ENCODE measurements at regions not wholly inside any gene's neighbourhood (a gene's known extent, or its start where the extent isn't known, plus 50 kb on each side); places are given as distances from the start of the nearest gene placed in this dataset.
"Not testable (repeated sequence)": the region's sequence is repeated elsewhere in the genome, so short reads cannot be mapped to it uniquely, and the experiment has no call there.

DNA sequence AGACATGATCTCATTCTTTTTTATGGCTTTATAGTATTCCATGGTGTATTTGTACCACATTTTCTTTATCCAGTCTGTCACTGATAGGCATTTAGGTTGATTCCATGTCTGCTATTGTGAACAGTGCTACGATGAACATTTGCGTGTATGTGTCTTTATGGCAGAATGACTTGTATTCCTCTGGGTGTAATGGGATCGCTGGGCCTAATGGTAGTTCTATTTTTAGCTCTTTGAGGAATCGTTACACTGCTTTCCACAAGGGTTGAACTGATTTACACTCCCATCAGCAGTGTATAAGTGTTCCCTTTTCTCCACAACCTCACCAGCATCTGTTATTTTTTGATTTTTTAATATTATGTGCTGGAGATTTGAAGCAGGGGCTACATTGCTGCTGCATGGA is 102.8 kb upstream of the PMEPA1 start:
- CTCF ChIA-PET (ENCODE audit: partially characterized antibody); H3K27me3 Mint-ChIP-seq; POLR2A ChIA-PET (ENCODE audit: partially characterized antibody); H3K27ac ChIP-seq (ENCODE audit: low read depth, low read length); H3K4me3 Mint-ChIP-seq; H3K9me3 ChIP-seq (ENCODE audit: control insufficient read depth in 1 of 2, low read length in 2 of 2); H3K36me3 Mint-ChIP-seq; H3K27me3 ChIP-seq (ENCODE audit: insufficient read depth, low read length); intact Hi-C loops (cut with micrococcal nuclease); H3K4me1 Mint-ChIP-seq; H3K9me3 Mint-ChIP-seq; H3K4me3 ChIP-seq (ENCODE audit: low read length in 2 of 2); H3K4me1 ChIP-seq (ENCODE audit: insufficient read depth, low read length); H3K36me3 ChIP-seq (ENCODE audit: insufficient read depth, low read length); H3K27ac Mint-ChIP-seq; DNase-seq: not testable (repeated sequence)

DNA sequence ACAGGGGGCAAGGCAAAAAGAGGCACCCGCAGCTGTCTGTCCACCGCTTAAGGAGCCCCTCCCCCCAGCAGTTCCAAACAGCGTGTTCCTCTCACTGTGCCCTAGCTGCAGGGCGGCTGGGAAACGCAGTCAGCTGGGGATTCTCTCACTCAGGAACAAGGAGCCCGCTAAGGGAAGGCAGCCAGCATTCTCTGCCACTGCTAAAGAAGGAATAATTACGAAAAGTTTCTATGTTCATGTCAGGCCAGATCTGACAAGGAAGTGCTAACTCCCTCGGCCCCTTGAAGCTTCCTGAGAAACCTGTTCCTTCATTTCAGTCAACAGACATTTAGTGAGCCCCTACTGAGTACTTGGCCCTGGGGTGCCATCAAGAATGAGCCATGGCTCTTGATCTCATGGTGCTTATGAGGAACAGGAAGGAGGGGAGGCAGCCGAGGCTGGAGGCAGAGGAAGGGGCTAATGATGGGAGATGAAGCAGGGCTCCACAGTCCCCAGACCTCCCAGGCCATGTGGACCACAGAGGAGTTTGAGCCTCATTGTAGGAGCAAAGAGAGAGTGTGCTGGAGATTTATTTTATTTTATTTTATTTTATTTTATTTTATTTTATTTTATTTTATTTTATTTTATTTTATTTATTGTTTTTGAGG is 101.7 kb upstream of the PMEPA1 start:
- no peak overlapping the region for H3K27ac Mint-ChIP-seq
- no peaks in the 10 kb centered on the region for H3K9me3 ChIP-seq (ENCODE audit: control insufficient read depth in 1 of 2, low read length in 2 of 2)
- no peak for DNase-seq
- H3K4me3 ChIP-seq (ENCODE audit: low read length in 2 of 2), result no peak overlapping the region
- ChIA-PET CTCF (ENCODE audit: partially characterized antibody) (no interaction called here), POLR2A (ENCODE audit: partially characterized antibody) (no interaction called here)
- no peak overlapping the region for H3K27ac ChIP-seq (ENCODE audit: low read depth, low read length)
- no peak overlapping the region for H3K4me3 Mint-ChIP-seq
- intact Hi-C loops (cut with micrococcal nuclease), result no loop called here
- no peaks in the 10 kb centered on the region for H3K4me1 ChIP-seq (ENCODE audit: insufficient read depth, low read length)
- no peaks in the 10 kb centered on the region for H3K4me1 Mint-ChIP-seq
- H3K36me3 Mint-ChIP-seq, result no peaks in the 10 kb centered on the region
- no peaks in the 10 kb centered on the region for H3K27me3 ChIP-seq (ENCODE audit: insufficient read depth, low read length)
- no peaks in the 10 kb centered on the region for H3K36me3 ChIP-seq (ENCODE audit: insufficient read depth, low read length)
- H3K9me3 Mint-ChIP-seq, result no peaks in the 10 kb centered on the region
- H3K27me3 Mint-ChIP-seq, result peaks cover 2 to 5% of the 10 kb centered on the region in 2 donors

DNA sequence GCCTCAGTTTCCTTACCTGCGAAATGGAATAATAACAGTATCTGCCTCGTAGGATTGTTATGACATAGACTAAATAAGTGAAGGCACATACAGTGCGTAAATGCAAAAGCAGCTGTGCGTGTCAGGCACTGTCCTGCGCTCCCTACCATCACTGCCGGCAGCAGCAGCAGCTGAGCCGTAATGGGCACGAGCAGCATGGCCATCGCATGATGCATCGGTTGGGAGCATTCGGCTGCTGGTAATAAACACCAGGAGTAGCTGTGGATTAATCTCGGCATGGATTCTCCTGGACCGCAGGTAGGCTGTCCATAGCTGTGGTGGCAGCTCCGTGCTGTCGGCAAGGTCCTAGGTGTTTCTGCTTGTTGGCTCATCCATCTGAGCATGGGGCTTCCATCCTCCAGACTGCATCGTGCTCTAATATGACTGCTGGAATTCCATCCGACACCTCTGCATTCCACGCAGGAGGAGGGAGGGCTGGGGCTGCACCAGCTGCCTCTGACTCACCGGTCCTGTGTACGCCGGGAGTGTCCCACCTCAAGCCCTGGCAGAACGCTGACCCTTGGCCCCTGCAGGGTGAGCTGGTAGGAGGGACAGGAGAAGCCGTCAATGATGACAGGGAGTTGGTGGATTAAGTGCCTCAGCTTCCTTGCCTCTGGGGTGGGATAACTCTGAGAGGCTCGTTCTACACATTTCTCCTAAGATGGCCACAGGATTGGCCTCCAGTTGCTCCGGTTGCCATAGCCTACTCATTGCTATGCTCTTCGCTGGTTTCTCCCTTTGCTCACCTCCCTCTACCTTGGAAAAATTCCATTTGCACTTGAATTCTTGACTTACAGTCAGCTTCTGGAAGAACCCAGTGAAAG is 100.9 kb upstream of the PMEPA1 start:
- H3K4me3 Mint-ChIP-seq, result no peak overlapping the region
- DNase-seq, result no peak
- intact Hi-C loops (cut with micrococcal nuclease), result no loop called here
- Histone ChIP-seq H3K9me3 (ENCODE audit: control insufficient read depth in 1 of 2, low read length in 2 of 2) (no peaks in the 10 kb centered on the region), H3K27ac (ENCODE audit: low read depth, low read length) (no peak overlapping the region), H3K4me3 (ENCODE audit: low read length in 2 of 2) (no peak overlapping the region), H3K27me3 (ENCODE audit: insufficient read depth, low read length) (no peaks in the 10 kb centered on the region), H3K4me1 (ENCODE audit: insufficient read depth, low read length) (no peaks in the 10 kb centered on the region), H3K36me3 (ENCODE audit: insufficient read depth, low read length) (no peaks in the 10 kb centered on the region)
- ChIA-PET CTCF (ENCODE audit: partially characterized antibody) (no interaction called here), POLR2A (ENCODE audit: partially characterized antibody) (no interaction called here)
- H3K27ac Mint-ChIP-seq, result no peak overlapping the region
- no peaks in the 10 kb centered on the region for H3K4me1 Mint-ChIP-seq
- peaks cover 2 to 5% of the 10 kb centered on the region in 2 donors for H3K27me3 Mint-ChIP-seq
- H3K9me3 Mint-ChIP-seq, result no peaks in the 10 kb centered on the region
- H3K36me3 Mint-ChIP-seq, result no peaks in the 10 kb centered on the region

DNA sequence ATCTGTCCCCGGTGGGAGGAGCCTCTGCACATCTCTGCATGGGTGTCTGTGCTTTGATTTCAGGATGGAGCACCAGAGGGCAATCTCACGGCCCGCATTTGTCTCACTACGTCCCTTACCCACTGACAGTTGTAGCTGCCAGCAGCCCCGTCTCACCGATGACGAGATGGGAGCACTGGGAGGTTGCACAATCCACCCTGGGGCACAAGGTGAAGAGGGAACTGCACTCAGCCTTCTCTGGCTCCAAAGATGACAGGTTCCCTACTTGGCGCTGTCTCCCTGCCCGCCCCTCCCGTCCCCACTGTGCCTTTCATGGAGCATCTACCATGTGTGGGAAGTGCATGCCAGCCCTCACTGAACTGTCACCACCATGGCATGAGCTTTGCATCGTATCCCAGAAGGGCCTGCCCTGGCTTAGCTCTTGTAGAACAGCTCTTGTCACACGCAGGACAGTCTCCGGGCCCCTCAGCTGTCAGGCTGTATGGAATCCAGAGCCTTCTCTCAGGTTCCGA is 99.9 kb upstream of the PMEPA1 start:
- no peak overlapping the region for H3K27ac ChIP-seq (ENCODE audit: low read depth, low read length)
- H3K4me3 Mint-ChIP-seq, result no peak overlapping the region
- no peaks in the 10 kb centered on the region for H3K36me3 ChIP-seq (ENCODE audit: insufficient read depth, low read length)
- intact Hi-C loops (cut with micrococcal nuclease), result no loop called here
- no peaks in the 10 kb centered on the region for H3K9me3 Mint-ChIP-seq
- H3K27me3 Mint-ChIP-seq, result peaks cover 2 to 6% of the 10 kb centered on the region in 2 donors
- no peak for DNase-seq
- CTCF ChIA-PET (ENCODE audit: partially characterized antibody), result no interaction called here
- H3K9me3 ChIP-seq (ENCODE audit: control insufficient read depth in 1 of 2, low read length in 2 of 2), result no peaks in the 10 kb centered on the region
- no peaks in the 10 kb centered on the region for H3K4me1 Mint-ChIP-seq
- no peaks in the 10 kb centered on the region for H3K4me1 ChIP-seq (ENCODE audit: insufficient read depth, low read length)
- H3K27me3 ChIP-seq (ENCODE audit: insufficient read depth, low read length), result no peaks in the 10 kb centered on the region
- POLR2A ChIA-PET (ENCODE audit: partially characterized antibody), result no interaction called here
- H3K36me3 Mint-ChIP-seq, result no peaks in the 10 kb centered on the region
- H3K27ac Mint-ChIP-seq, result no peak overlapping the region
- H3K4me3 ChIP-seq (ENCODE audit: low read length in 2 of 2), result no peak overlapping the region

DNA sequence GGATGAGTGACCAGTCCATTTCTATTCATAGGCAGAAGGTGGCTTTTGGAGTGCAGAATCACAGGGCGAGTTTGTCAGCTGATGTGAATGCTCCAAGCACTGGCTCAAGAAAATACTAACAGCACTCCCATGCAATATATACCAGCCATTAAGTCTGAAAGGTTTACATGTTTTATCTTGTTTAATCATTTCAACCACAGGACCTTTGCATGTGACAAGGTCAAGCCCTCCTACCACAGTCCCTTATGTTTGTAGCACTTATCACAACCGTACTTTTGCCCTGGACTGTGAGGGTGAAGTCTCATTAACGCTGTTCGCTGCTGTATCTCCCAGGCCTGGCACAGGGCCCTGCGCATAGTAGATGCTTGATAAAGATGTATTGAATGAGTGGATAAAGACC is 99.3 kb upstream of the PMEPA1 start:
- DNase-seq, result no peak
- POLR2A ChIA-PET (ENCODE audit: partially characterized antibody), result no interaction called here
- H3K4me3 Mint-ChIP-seq, result no peak overlapping the region
- Histone ChIP-seq H3K27me3 (ENCODE audit: insufficient read depth, low read length) (no peaks in the 10 kb centered on the region), H3K36me3 (ENCODE audit: insufficient read depth, low read length) (no peaks in the 10 kb centered on the region), H3K9me3 (ENCODE audit: control insufficient read depth in 1 of 2, low read length in 2 of 2) (no peaks in the 10 kb centered on the region), H3K4me1 (ENCODE audit: insufficient read depth, low read length) (no peaks in the 10 kb centered on the region), H3K4me3 (ENCODE audit: low read length in 2 of 2) (no peak overlapping the region), H3K27ac (ENCODE audit: low read depth, low read length) (no peak overlapping the region)
- intact Hi-C loops (cut with micrococcal nuclease), result no loop called here
- H3K4me1 Mint-ChIP-seq, result no peaks in the 10 kb centered on the region
- peaks cover 2 to 3% of the 10 kb centered on the region in 2 donors for H3K27me3 Mint-ChIP-seq
- H3K9me3 Mint-ChIP-seq, result no peaks in the 10 kb centered on the region
- CTCF ChIA-PET (ENCODE audit: partially characterized antibody), result no interaction called here
- no peaks in the 10 kb centered on the region for H3K36me3 Mint-ChIP-seq
- no peak overlapping the region for H3K27ac Mint-ChIP-seq

DNA sequence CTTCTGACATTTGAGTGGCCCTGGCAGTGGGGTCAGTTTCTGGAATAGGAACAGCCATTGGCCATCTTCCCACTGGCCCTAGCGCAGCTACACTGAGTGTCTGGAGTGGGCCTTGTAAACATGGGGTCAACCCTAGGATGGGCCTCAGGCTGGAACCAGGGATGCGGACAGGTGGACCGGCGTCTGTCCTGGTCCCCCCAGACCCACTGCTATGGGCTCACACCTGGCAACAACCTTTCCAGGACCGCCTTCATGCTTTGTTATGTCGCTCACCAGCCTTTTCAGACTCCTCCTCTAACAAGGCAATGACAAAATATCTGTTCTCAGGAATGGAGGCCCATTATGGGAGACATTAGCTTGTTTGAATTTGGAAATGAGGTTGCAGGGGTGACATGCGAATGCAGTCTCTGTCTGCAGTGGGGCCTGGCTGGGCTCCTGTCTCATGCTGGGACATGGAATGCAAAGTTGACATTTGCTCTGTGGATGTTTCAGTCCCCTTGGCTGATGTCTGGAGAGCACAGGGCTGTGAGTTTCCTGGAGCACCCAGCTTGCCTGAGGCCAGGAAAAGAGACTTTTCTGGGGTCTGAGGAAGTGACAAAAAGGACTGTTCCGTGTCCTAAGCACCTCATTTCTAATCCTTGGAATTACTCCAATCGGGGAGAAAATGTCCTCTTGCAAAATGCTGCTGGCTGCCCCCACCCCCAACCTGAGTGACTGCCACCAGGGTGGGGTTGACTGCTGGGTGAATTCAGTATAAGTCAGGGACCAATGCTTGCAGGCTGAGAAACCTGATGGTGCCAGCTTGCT is 98.7 kb upstream of the PMEPA1 start:
- no peak overlapping the region for H3K4me3 ChIP-seq (ENCODE audit: low read length in 2 of 2)
- H3K27me3 ChIP-seq (ENCODE audit: insufficient read depth, low read length), result no peaks in the 10 kb centered on the region
- Mint-ChIP-seq H3K4me1 (no peaks in the 10 kb centered on the region), H3K27ac (no peak overlapping the region), H3K4me3 (no peak overlapping the region), H3K36me3 (no peaks in the 10 kb centered on the region), H3K9me3 (no peaks in the 10 kb centered on the region), H3K27me3 (peaks cover 2 to 3% of the 10 kb centered on the region in 2 donors)
- POLR2A ChIA-PET (ENCODE audit: partially characterized antibody), result no interaction called here
- no peaks in the 10 kb centered on the region for H3K9me3 ChIP-seq (ENCODE audit: control insufficient read depth in 1 of 2, low read length in 2 of 2)
- H3K27ac ChIP-seq (ENCODE audit: low read depth, low read length), result no peak overlapping the region
- no peaks in the 10 kb centered on the region for H3K36me3 ChIP-seq (ENCODE audit: insufficient read depth, low read length)
- no peaks in the 10 kb centered on the region for H3K4me1 ChIP-seq (ENCODE audit: insufficient read depth, low read length)
- intact Hi-C loops (cut with micrococcal nuclease), result no loop called here
- CTCF ChIA-PET (ENCODE audit: partially characterized antibody), result no interaction called here
- DNase-seq, result no peak

DNA sequence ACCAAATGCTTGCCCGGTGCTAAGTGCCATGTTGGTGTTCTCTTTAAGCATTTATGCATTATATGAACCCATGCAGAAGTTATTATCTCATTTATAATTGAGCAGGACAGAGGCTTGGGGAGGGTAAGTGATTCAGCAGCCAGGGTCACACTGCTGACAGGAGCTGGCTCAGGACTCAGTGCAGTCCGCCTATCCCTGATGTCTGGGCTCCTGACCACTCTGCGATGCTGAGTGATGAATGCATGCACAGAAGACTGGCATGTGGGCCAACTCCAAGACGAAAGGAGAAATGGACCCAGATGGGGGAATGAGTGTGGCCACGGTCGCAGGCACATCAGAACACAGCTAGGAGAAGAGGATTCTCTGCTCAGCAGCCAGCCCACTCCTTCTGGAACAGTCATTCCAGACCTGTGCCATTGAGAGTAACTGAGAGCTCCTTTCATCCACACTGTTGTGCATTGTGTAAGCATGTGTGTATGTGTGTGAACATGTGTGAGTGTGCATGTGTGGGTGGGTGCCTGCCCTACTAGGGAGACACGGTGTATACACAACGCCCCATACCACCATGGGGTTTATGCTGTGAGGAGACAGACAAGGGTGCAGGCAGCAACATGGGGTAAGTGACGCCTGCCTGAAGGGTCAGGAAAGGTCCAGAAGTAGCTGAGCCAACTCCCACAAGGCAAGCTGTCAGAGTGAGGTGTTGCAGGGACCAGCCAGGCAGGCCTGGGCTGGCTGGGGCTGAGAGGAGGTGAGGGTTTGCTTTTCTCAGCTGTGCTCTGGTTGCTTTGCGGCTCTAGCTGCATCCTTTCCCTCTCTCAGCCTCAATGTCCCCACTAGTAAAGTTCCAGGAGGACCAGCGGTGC is 97.8 kb upstream of the PMEPA1 start:
- no peak overlapping the region for H3K4me3 Mint-ChIP-seq
- Histone ChIP-seq H3K36me3 (ENCODE audit: insufficient read depth, low read length) (no peaks in the 10 kb centered on the region), H3K4me1 (ENCODE audit: insufficient read depth, low read length) (no peaks in the 10 kb centered on the region), H3K4me3 (ENCODE audit: low read length in 2 of 2) (no peak overlapping the region), H3K27ac (ENCODE audit: low read depth, low read length) (no peak overlapping the region), H3K27me3 (ENCODE audit: insufficient read depth, low read length) (no peaks in the 10 kb centered on the region), H3K9me3 (ENCODE audit: control insufficient read depth in 1 of 2, low read length in 2 of 2) (no peaks in the 10 kb centered on the region)
- CTCF ChIA-PET (ENCODE audit: partially characterized antibody), result no interaction called here
- no peak overlapping the region for H3K27ac Mint-ChIP-seq
- intact Hi-C loops (cut with micrococcal nuclease), result no loop called here
- no peak for DNase-seq
- no peaks in the 10 kb centered on the region for H3K9me3 Mint-ChIP-seq
- peaks cover 2 to 3% of the 10 kb centered on the region in 2 donors for H3K27me3 Mint-ChIP-seq
- H3K36me3 Mint-ChIP-seq, result no peaks in the 10 kb centered on the region
- no peaks in the 10 kb centered on the region for H3K4me1 Mint-ChIP-seq
- POLR2A ChIA-PET (ENCODE audit: partially characterized antibody), result no interaction called here
